Brain microvascular endothelial cell (primary cell): ENCODE measurements at regions not wholly inside any gene's neighbourhood (a gene's known extent, or its start where the extent isn't known, plus 50 kb on each side); places are given as distances from the start of the nearest gene placed in this dataset.
"Not testable (repeated sequence)": the region's sequence is repeated elsewhere in the genome, so short reads cannot be mapped to it uniquely, and the experiment has no call there.

Experiments used
- DNase-seq: peaks from one replicate; pipeline ENCODE4 v3.0.0-alpha.2; 2020
- H3K27ac ChIP-seq: fragments of 250-450 bp; sonication (Bioruptor Pico); 2 replicates; pipeline ENCODE4 v1.5.1; 2020; ENCODE audit warnings: mild to moderate bottlenecking, moderate library complexity
- H3K27me3 ChIP-seq: fragments of 250-450 bp; sonication (Bioruptor Pico); replicated peaks from 2 replicates; pipeline ENCODE4 v1.5.1; 2020; ENCODE audit warnings: mild to moderate bottlenecking
- H3K36me3 ChIP-seq: fragments of 250-450 bp; sonication (Bioruptor Pico); replicated peaks from 2 replicates; pipeline ENCODE4 v1.5.1; 2020; ENCODE audit warnings: mild to moderate bottlenecking
- H3K4me3 ChIP-seq: 2 replicates; pipeline ENCODE4 v1.5.1; 2011; ENCODE audit warnings: low read depth, mild to moderate bottlenecking, control low read depth, low read length, moderate library complexity
- CTCF ChIP-seq: IDR thresholded peaks from 2 replicates; pipeline ENCODE4 v1.5.1; 2011; ENCODE audit warnings: low read depth, mild to moderate bottlenecking, moderate library complexity, low read length, control low read depth, inconsistent platforms; ENCODE audit errors: missing control alignments
- in situ Hi-C: cut with HindIII; loops from 2 replicates; pipeline ENCODE4 v1.10.0; 2017; ENCODE audit warnings: low sequenced_read_pairs, low pct_ligation_motif_present

GRCh38 chr6:71007298-71007697, 50.4 kb upstream of the B3GAT2 start:
- H3K27ac ChIP-seq, H3K27me3 ChIP-seq, H3K4me3 ChIP-seq, in situ Hi-C loops, DNase-seq, H3K36me3 ChIP-seq: not testable (repeated sequence)
- TF ChIP-seq CTCF, result peak; percentile 26

DNA sequence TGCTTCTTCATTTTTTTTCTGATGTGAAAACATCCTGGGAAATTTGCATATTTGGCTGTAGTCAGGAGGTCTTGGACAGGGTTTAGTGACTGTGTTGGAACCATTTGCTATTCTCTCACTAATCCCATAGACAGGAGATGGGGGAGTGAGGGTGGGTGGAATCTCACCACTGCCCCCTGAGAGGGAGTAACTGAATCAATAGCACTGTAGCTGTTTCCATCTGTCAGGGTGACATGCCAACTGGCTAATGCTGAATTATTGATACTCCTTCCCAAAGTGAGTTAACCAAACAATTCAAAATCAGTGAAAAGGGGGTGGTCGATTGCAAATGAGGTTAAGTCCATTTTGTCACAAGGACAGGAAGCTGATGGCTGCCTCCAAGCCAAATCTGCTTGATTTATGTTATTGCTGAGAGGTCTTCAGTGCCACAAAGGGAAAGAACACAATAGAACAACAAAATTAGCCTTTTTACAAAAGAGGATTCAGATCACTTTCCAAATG, 55.1 kb upstream of the B3GAT2 start:
- no peak overlapping the region for H3K27ac ChIP-seq
- in situ Hi-C loops, result no loop called here

DNA sequence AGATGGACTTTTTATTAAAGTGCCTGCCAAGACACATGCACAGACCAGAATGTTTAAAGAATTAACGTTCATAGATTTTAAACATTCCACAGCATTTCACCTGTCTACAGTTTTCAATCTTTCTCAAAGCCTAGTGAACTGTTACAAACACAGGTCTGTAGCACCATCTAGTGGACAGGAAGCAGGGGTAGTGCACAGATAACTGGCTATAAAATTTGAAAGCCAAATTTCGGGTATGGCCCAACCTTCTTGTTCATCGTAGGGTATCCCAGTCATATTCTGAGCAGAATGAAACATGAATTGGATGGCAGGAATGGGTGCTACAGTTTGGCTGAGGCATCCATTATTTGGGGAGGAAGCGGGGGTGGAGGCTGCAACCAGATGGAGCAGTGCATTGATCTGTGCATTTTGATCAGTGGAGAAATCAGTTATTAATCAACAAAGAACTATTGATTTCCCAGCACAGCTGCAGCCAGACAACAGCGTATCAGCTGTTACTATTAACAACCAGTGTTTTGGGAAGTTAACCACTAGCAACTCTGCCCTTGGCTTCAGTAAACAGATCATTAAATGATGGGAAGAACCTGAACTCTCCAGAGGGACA, 56.1 kb upstream of the B3GAT2 start:
- no peaks in the 10 kb centered on the region for H3K36me3 ChIP-seq
- H3K27ac ChIP-seq, result no peak overlapping the region
- H3K4me3 ChIP-seq, result no peak overlapping the region
- in situ Hi-C loops, result no loop called here
- TF ChIP-seq CTCF, result peak; percentile 83
- DNase-seq, result peak; percentile 28
- no peaks in the 10 kb centered on the region for H3K27me3 ChIP-seq

More for the DNA sequence above, 55.1 kb upstream of the B3GAT2 start:
- H3K27me3 ChIP-seq, result no peaks in the 10 kb centered on the region
- no peaks in the 10 kb centered on the region for H3K36me3 ChIP-seq
- DNase-seq, result no peak
- TF ChIP-seq CTCF, result no peak
- H3K4me3 ChIP-seq, result no peak overlapping the region

- no peak for DNase-seq
- no peaks in the 10 kb centered on the region for H3K36me3 ChIP-seq
- no peak overlapping the region for H3K27ac ChIP-seq
- TF ChIP-seq CTCF, result no peak
- in situ Hi-C loops, result no loop called here
- H3K27me3 ChIP-seq, result no peaks in the 10 kb centered on the region
- no peak overlapping the region for H3K4me3 ChIP-seq
These were observed 58.5 kb upstream of the B3GAT2 start for GRCh38 chr6:71015392-71015791.

DNA sequence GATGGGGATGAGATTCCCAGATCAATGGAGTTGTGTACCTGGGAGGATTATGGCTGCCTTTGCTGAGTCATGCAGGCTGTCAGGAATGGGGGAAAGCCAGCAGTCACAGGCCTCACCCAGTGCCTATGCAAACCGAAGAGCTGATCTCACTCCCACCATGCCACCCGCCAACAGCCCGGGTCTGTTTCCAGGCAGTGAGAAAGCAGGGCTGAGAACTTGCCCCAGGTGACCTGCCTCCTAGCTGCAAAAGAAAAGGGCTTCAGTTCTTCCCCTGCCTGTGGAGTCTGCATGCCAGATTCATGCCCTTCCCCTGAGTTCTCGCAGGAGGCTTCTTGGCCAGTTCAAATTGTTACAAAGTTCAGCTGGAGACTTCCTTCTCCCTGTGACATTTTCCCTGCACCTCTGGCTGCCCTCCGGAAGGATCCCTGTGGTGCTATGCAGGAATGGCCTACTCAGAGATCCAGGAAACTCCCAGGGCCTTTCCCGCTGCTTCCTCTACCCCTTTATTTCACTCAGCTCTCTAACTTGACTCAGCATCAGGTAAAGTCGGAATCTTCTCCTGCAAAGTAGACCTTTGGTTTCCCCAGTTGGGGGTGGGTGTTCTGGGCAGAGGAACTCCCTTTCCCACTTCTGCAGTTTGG, 71.5 kb upstream of the B3GAT2 start:
- DNase-seq, result no peak
- in situ Hi-C loops, result no loop called here
- Histone ChIP-seq H3K27ac (no peak overlapping the region), H3K36me3 (no peaks in the 10 kb centered on the region), H3K4me3 (no peak overlapping the region), H3K27me3 (no peaks in the 10 kb centered on the region)
- TF ChIP-seq CTCF, result no peak
